GM12878 (cell line): ENCODE measurements at regions not wholly inside any gene's neighbourhood (a gene's known extent, or its start where the extent isn't known, plus 50 kb on each side); places are given as distances from the start of the nearest gene placed in this dataset.

Experiments
- ATAC-seq: fragments of 200-7000 bp; cut with Tn5 transposase; 3 replicates; pipeline ENCODE4 v1.9.1; 2020; ENCODE audit warnings: mild to moderate bottlenecking, moderate library complexity
- BruUV-seq: library from RNA; stranded (reverse); fragments of 400-500 nt; replicated peaks from 2 replicates; lab custom pipeline; 2021; lab: Mats Ljungman, UMichigan
- CTCF ChIA-PET: fragments of 300-600 bp; sonication (Branson Sonifier 250); formaldehyde crosslinking; extraction: SDS; loops from one replicate; lab custom pipeline; 2021; ENCODE audit warnings: inconsistent platforms; lab: Yijun Ruan, JAX
- POLR2A ChIA-PET: fragments of 350-600 bp; formaldehyde crosslinking; extraction: SDS; loops from one replicate; lab custom pipeline; 2021; ENCODE audit warnings: inconsistent platforms; lab: Charles Lee
- RAD21 ChIA-PET: fragments of 300-600 bp; sonication (Branson Sonifier 250); formaldehyde crosslinking; loops from one replicate; lab custom pipeline; 2023; ENCODE audit warnings: antibody characterized with exemption; ENCODE audit not compliant: unreplicated experiment; lab: Charles Lee
- SMC1A ChIA-PET: fragments of 300-600 bp; sonication (Branson Sonifier 250); formaldehyde crosslinking; loops from one replicate; lab custom pipeline; 2023; ENCODE audit not compliant: unreplicated experiment, uncharacterized antibody; lab: Charles Lee
- DNase-seq: peaks from one replicate; pipeline ENCODE4 v3.0.0-alpha.2; 2011; ENCODE audit warnings: low read depth, low spot score
- FAIRE-seq: peaks from 3 replicates; lab custom pipeline; 2011; peaks lifted over from hg19 to GRCh38; lab: Jason Lieb, UNC
- H2AFZ ChIP-seq: 2 replicates; pipeline ENCODE4 v1.6.0; 2011; ENCODE audit warnings: low read depth, low read length, control low read depth; ENCODE audit not compliant: control insufficient read depth
- H3K27ac ChIP-seq: 2 replicates; pipeline ENCODE4 v1.5.1; 2011; ENCODE audit warnings: control low read depth; ENCODE audit not compliant: control insufficient read depth, insufficient read depth
- H3K27me3 ChIP-seq, 2 experiments: replicated peaks in 1 of 2; 2 replicates each; pipeline versions ENCODE4 v1.6.0 to v1.6.1; 2011; ENCODE audit warnings: low read length in 1 of 2; ENCODE audit not compliant: control insufficient read depth in 2 of 2, insufficient read depth in 2 of 2
- H3K36me3 ChIP-seq, 2 experiments: 2 replicates each; pipeline ENCODE4 v1.5.1; 2011; ENCODE audit warnings: low read length in 1 of 2; ENCODE audit not compliant: control insufficient read depth in 2 of 2, insufficient read depth in 2 of 2
- H3K4me1 ChIP-seq: 2 replicates; pipeline ENCODE4 v1.6.1; 2011; ENCODE audit warnings: mild to moderate bottlenecking, low read length, moderate library complexity, mixed read lengths; ENCODE audit not compliant: control insufficient read depth, insufficient read depth
- H3K4me2 ChIP-seq: 2 replicates; pipeline ENCODE4 v1.6.0; 2011; ENCODE audit warnings: control low read depth; ENCODE audit not compliant: control insufficient read depth, insufficient read depth
- H3K4me3 ChIP-seq: fragments of 200-600 bp; sonication (generic); 2 replicates; pipeline ENCODE4 v1.5.1; 2016
- H3K79me2 ChIP-seq: 2 replicates; pipeline ENCODE4 v1.6.0; 2011; ENCODE audit warnings: low read length; ENCODE audit not compliant: control insufficient read depth, insufficient read depth
- H3K9ac ChIP-seq: 2 replicates; pipeline ENCODE4 v1.8.0; 2011; ENCODE audit warnings: low read length, control low read depth, mixed read lengths; ENCODE audit not compliant: control insufficient read depth, insufficient read depth
- H3K9me3 ChIP-seq: replicated peaks from 3 replicates; pipeline ENCODE4 v1.5.1; 2011; ENCODE audit warnings: mild to moderate bottlenecking, low read length; ENCODE audit not compliant: control insufficient read depth, insufficient read depth
- H4K20me1 ChIP-seq: 2 replicates; pipeline ENCODE4 v1.6.0; 2011; ENCODE audit not compliant: control insufficient read depth, insufficient read depth
- ATF2 ChIP-seq: IDR thresholded peaks from 2 replicates; pipeline ENCODE4 v1.6.1; 2012; ENCODE audit warnings: low read length, inconsistent platforms
- CTCF ChIP-seq, 3 experiments: IDR thresholded peaks in 2 of 3; conservative IDR thresholded peaks in 1 of 3; 2 replicates each; pipeline ENCODE4 v1.5.1; 2011; ENCODE audit warnings: low read depth in 3 of 3, low read length in 3 of 3, mild to moderate bottlenecking in 3 of 3, control low read depth in 2 of 3, moderate library complexity in 2 of 3, inconsistent platforms in 1 of 3, mixed read lengths in 1 of 3; ENCODE audit not compliant: control insufficient read depth in 2 of 3, insufficient read depth in 1 of 3; ENCODE audit errors: extremely low read depth in 1 of 3
- CUX1 ChIP-seq: IDR thresholded peaks from 2 replicates; pipeline ENCODE4 v1.6.1; 2012; ENCODE audit warnings: improper control_type of control experiment, low read depth, low read length; ENCODE audit not compliant: insufficient replicate concordance
- E2F4 ChIP-seq: IDR thresholded peaks from 2 replicates; pipeline ENCODE4 v1.6.1; 2012; ENCODE audit warnings: low read depth, low read length, improper control_type of control experiment
- FOXM1 ChIP-seq: IDR thresholded peaks from 2 replicates; pipeline ENCODE4 v1.6.1; 2012; ENCODE audit warnings: low read depth, mild to moderate bottlenecking, inconsistent platforms, low read length, moderate library complexity
- HSF1 ChIP-seq: fragments of 150-350 bp; IDR thresholded peaks from 2 replicates; pipeline ENCODE4 v1.6.1; 2014; ENCODE audit warnings: mild to moderate bottlenecking, low read depth, low read length
- RUNX3 ChIP-seq: IDR thresholded peaks from 2 replicates; pipeline ENCODE4 v1.6.1; 2012; ENCODE audit warnings: low read length, inconsistent platforms
- SMC3 ChIP-seq: IDR thresholded peaks from 2 replicates; pipeline ENCODE4 v1.6.1; 2011; ENCODE audit warnings: low read length, improper control_type of control experiment, borderline replicate concordance
- YY1 ChIP-seq: IDR thresholded peaks from 2 replicates; pipeline ENCODE4 v1.6.1; 2011; ENCODE audit warnings: low read depth, mild to moderate bottlenecking, low read length
- WGBS: methylation state at CpG from one replicate; pipeline ENCODE4 v1.1.6; 2016; ENCODE audit warnings: low lambda C conversion rate; ENCODE audit not compliant: insufficient replicate concordance, insufficient coverage; ENCODE audit errors: missing lambda C conversion rate; 5-methylcytosine and 5-hydroxymethylcytosine counted together
- in situ Hi-C: fragments of 300-500 bp; cut with MboI; formaldehyde crosslinking; loops from 9 replicates; pipeline ENCODE4 v1.14.3; 2018; ENCODE audit warnings: mixed read lengths
- intact Hi-C: fragments of 100-400 bp; cut with micrococcal nuclease; formaldehyde crosslinking; loops from one replicate; pipeline ENCODE4 v1.14.2; 2022; ENCODE audit not compliant: unreplicated experiment

DNA sequence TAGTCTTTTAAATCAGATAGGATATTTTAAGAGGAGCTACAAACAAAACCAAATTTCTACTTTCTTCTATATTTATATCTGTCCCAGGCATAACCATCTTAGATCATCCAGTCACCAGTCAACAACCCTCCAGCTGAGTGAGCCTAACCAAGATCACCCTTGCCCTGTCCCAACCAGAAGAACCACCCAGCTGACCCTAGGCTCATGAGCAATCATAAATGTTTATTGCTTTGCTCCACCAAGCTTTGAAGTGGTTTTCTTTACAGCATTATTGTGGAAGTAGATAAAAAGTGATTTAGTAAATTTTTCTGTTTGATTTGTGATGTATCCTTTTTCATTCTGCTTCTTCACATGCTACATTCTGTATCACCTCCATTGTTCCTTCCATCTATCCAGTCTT, 167.2 kb upstream of the PIEZO2 start (continued):
- TF ChIP-seq E2F4 (no peak), CUX1 (no peak), YY1 (no peak), FOXM1 (no peak)

DNA sequence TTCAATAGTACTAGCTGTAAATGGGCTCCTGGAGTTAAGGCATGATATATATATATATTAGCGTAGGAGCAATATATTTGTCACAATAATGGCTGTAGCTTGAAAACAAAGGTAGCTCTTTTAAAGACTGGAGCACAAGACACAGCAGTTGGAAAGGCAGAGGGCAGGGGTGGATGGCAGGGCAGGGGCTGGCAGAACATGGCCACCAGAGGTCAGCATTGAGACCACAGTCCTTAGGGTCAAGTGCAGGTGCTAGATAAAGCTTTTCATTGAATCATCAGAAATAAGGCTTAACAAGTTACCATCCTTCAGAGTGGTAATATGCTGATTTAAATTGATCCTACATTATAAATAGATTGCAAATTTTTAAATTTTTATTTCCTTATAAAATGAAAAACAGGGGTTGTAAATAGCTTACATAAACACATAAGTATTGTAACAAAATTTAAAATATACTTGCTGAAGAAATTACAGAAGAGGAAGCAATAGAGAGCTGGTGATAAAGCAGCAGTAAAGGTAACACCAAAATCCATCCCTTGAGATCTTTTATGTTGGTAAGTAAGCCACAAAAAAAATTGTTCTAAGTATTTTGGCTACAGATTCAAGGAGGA, 161.2 kb upstream of the PIEZO2 start:
- in situ Hi-C loops = loop anchor here (10.0 kb wide), 1 partner anchor 244 kb away; no protein-coding TSS in a partner anchor
- RAD21 ChIA-PET = interaction anchor here (0.5 to 1.7 kb wide), 10 partner anchors 9 to 1637 kb away, joined by 3 to 23 read pairs (median 3); no protein-coding TSS in a partner anchor
- FAIRE-seq (peak; percentile 64), ATAC-seq (peak; percentile 93), DNase-seq (no peak)
- no TSS peak for BruUV-seq
- CTCF ChIA-PET = interaction anchor here (0.6 to 3.6 kb wide), 52 partner anchors 9 to 531 kb away, joined by 3 to 65 read pairs (median 4); partner anchors contain the start of gene PIEZO2
- Histone ChIP-seq H3K4me3 (no peak overlapping the region), H2AFZ (no peak overlapping the region), H3K27ac (no peak overlapping the region), H4K20me1 (no peaks in the 10 kb centered on the region), H3K4me1 (peaks cover 5% of the 10 kb centered on the region; the same call in 1 of the 2 replicates), H3K4me2 (no peak overlapping the region), H3K27me3 (peaks cover 0 to 4% of the 10 kb centered on the region in 2 experiments; a peak in 2 of 4 replicates), H3K36me3 (no peaks in the 10 kb centered on the region), H3K79me2 (no peaks in the 10 kb centered on the region), H3K9me3 (no peaks in the 10 kb centered on the region; the same call in 1 of the 3 replicates), H3K9ac (no peak overlapping the region)
- WGBS = 4% methylated on average over 1 of the region's 1 CpG
- POLR2A ChIA-PET = no interaction called here
- intact Hi-C loops = loop anchor here (1.0 to 5.0 kb wide), 3 partner anchors 67 to 243 kb away; no protein-coding TSS in a partner anchor
- SMC1A ChIA-PET = interaction anchor here (0.7 to 1.9 kb wide), 24 partner anchors 13 to 459 kb away, joined by 3 to 11 read pairs (median 4); no protein-coding TSS in a partner anchor
- no peak for TF ChIP-seq HSF1
- TF ChIP-seq ATF2 = no peak
- TF ChIP-seq RUNX3 = peak; percentile 61
- peak; percentile 82; the same call in 1 of the 2 replicates for TF ChIP-seq SMC3
- peak; percentile 62 to 86 (median 83) for TF ChIP-seq CTCF (IDR thresholded peaks at IDR 0.05 in 2 of 3, conservative IDR thresholded peaks at IDR 0.05 in 1 of 3; ENCODE audit: control insufficient read depth in 2 of 3, extremely low read depth in 1 of 3, insufficient read depth in 1 of 3, low read depth in 3 of 3, low read length in 3 of 3)
